ENCODE measurements at regions not wholly inside any gene's neighbourhood (a gene's known extent, or its start where the extent isn't known, plus 50 kb on each side); places are given as distances from the start of the nearest gene placed in this dataset.

DNA sequence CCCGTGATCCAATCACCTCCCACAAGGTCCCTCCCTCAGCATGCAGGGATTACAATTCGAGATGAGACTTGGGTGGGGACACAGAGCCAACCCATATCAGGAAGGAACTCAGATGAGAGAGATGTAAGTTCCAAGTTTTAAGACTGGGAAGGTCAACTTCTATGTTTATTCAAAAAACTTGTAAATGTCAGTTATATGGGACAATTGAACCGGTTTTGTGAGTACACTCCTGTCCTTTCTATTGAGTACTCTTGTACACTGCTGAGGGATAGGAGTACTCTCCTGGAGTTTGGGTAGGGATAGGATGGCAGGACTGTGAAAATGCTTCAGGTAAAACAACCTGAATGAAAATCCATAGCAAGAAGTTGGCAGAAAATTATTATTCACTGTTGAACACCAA is 239.1 kb downstream of the ZNF674 start:
- H3K27me3 Mint-ChIP-seq (ENCODE audit: insufficient read depth, low read depth) = peaks cover 8% of the 10 kb centered on the region
- Histone ChIP-seq H3F3A (ENCODE audit: low read depth) (peaks cover 1% of the 10 kb centered on the region), H3K4me2 (no peak overlapping the region), H3K27ac (no peak overlapping the region), H3K27me3 (no peaks in the 10 kb centered on the region), H3K9ac (no peak overlapping the region), H2AFZ (replicated peaks) (no peak overlapping the region), H3K4me3 (no peak overlapping the region), H3K79me2 (ENCODE audit: low read depth) (no peaks in the 10 kb centered on the region), H3K9me3 (ENCODE audit: low read depth) (no peaks in the 10 kb centered on the region), H3K4me1 (peaks cover 19% of the 10 kb centered on the region), H4K20me1 (ENCODE audit: low read depth) (no peaks in the 10 kb centered on the region), H3K36me3 (no peaks in the 10 kb centered on the region)
- no peak overlapping the region for H3K4me3 Mint-ChIP-seq
- H3K27ac Mint-ChIP-seq = no peak overlapping the region
- H3K36me3 Mint-ChIP-seq = no peaks in the 10 kb centered on the region
- no peak for TF ChIP-seq EZH2 (IDR thresholded peaks at IDR 0.05)
- TF ChIP-seq, protein P1, sequence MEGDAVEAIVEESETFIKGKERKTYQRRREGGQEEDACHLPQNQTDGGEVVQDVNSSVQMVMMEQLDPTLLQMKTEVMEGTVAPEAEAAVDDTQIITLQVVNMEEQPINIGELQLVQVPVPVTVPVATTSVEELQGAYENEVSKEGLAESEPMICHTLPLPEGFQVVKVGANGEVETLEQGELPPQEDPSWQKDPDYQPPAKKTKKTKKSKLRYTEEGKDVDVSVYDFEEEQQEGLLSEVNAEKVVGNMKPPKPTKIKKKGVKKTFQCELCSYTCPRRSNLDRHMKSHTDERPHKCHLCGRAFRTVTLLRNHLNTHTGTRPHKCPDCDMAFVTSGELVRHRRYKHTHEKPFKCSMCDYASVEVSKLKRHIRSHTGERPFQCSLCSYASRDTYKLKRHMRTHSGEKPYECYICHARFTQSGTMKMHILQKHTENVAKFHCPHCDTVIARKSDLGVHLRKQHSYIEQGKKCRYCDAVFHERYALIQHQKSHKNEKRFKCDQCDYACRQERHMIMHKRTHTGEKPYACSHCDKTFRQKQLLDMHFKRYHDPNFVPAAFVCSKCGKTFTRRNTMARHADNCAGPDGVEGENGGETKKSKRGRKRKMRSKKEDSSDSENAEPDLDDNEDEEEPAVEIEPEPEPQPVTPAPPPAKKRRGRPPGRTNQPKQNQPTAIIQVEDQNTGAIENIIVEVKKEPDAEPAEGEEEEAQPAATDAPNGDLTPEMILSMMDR (IDR thresholded peaks at IDR 0.05) = no peak
- no peak for TF ChIP-seq EZH2phosphoT487 (IDR thresholded peaks at IDR 0.05)
- peaks cover 33% of the 10 kb centered on the region for H3K9me3 Mint-ChIP-seq
- H3K4me1 Mint-ChIP-seq = peaks cover 5% of the 10 kb centered on the region
- no peak for DNase-seq (ENCODE audit: low spot score)

DNA sequence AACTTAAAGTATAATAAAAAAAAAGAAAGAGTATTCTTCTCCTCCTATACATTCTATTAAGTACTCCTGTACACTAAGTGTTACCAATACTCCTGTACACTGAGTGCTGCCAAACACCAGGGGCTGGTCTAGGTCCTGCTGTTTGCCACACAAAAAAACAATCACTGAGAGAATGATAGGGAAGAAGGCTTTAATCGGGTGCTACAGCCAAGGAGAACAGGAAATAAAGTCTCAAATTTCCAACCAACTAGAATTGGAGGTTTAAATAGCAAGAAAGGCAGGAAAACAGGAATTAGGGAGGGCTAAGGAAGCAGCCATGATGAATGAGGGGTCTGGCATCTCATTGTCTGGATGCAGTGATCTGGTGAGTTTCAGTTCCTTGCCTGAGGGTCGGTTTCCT is 239.8 kb downstream of the ZNF674 start:
- Mint-ChIP-seq H3K27me3 (ENCODE audit: insufficient read depth, low read depth) (peaks cover 8% of the 10 kb centered on the region), H3K4me1 (peaks cover 9% of the 10 kb centered on the region), H3K9me3 (peaks cover 33% of the 10 kb centered on the region), H3K27ac (no peak overlapping the region), H3K4me3 (no peak overlapping the region), H3K36me3 (no peaks in the 10 kb centered on the region)
- Histone ChIP-seq H3K9ac (no peak overlapping the region), H3K9me3 (ENCODE audit: low read depth) (no peaks in the 10 kb centered on the region), H3K4me2 (no peak overlapping the region), H3F3A (ENCODE audit: low read depth) (no peaks in the 10 kb centered on the region), H4K20me1 (ENCODE audit: low read depth) (no peaks in the 10 kb centered on the region), H3K4me1 (peaks cover 13% of the 10 kb centered on the region), H3K79me2 (ENCODE audit: low read depth) (no peaks in the 10 kb centered on the region), H3K4me3 (no peak overlapping the region), H3K36me3 (no peaks in the 10 kb centered on the region), H2AFZ (replicated peaks) (no peak overlapping the region), H3K27me3 (no peaks in the 10 kb centered on the region), H3K27ac (no peak overlapping the region)
- DNase-seq (ENCODE audit: low spot score) = no peak
- TF ChIP-seq EZH2 (IDR thresholded peaks at IDR 0.05) = no peak
- TF ChIP-seq, protein P1 (IDR thresholded peaks at IDR 0.05) = no peak

DNA sequence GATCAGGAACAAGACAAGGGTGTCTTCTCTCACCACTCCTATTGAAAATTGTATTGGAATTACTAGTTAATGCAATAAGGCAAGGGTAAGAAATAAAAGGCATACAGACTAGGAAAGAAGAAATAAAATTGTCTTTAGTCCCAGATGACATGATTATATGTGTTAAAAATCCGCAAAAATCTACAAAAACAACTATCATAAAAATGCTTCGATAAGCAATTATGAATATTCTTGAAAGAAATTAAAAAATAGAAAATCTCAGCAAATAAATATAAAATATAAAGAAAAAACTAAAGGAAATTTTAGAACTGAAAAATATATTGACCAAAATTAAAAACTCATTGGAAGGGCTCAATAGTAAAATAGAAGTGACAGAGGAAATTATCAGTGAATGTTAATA is 243.3 kb downstream of the ZNF674 start:
- peaks cover 25% of the 10 kb centered on the region for H3K9me3 Mint-ChIP-seq
- no peak overlapping the region for H3K27ac Mint-ChIP-seq
- Histone ChIP-seq H3K27me3 (no peaks in the 10 kb centered on the region), H3F3A (ENCODE audit: low read depth) (no peaks in the 10 kb centered on the region), H3K4me1 (peaks cover 6% of the 10 kb centered on the region), H3K36me3 (no peaks in the 10 kb centered on the region), H3K4me2 (no peak overlapping the region), H2AFZ (replicated peaks) (no peak overlapping the region), H4K20me1 (ENCODE audit: low read depth) (no peaks in the 10 kb centered on the region), H3K4me3 (no peak overlapping the region), H3K27ac (no peak overlapping the region), H3K9me3 (ENCODE audit: low read depth) (peaks cover 8% of the 10 kb centered on the region), H3K9ac (no peak overlapping the region), H3K79me2 (ENCODE audit: low read depth) (no peaks in the 10 kb centered on the region)
- no peak for DNase-seq (ENCODE audit: low spot score)
- H3K4me1 Mint-ChIP-seq = peaks cover 10% of the 10 kb centered on the region
- no peaks in the 10 kb centered on the region for H3K36me3 Mint-ChIP-seq
- TF ChIP-seq EZH2 (IDR thresholded peaks at IDR 0.05) = no peak
- no peak for TF ChIP-seq EZH2phosphoT487 (IDR thresholded peaks at IDR 0.05)
- TF ChIP-seq, protein P1 (IDR thresholded peaks at IDR 0.05) = no peak
- H3K27me3 Mint-ChIP-seq (ENCODE audit: insufficient read depth, low read depth) = peaks cover 2% of the 10 kb centered on the region
- no peak overlapping the region for H3K4me3 Mint-ChIP-seq

DNA sequence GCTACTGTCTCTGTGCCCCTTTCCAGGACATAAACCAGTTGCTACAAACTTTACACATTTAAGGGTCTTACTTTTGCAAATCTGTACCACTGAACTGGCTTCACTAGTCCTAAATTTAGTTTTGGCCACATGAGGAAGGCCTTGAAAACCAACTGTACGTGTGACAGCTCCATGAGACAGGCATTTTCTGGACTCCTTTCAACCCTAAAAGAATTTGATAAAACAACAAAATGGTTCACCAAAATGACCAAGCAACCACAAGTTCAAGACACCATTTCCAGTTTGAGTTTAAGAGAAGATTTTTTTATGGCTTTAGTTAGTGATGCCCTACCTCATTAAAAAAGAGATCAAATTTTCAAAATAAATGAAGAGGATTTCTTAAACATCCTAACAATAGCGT is 246.4 kb downstream of the ZNF674 start:
- no peak overlapping the region for H3K27ac Mint-ChIP-seq
- H4K20me1 ChIP-seq (ENCODE audit: low read depth) = no peaks in the 10 kb centered on the region
- peaks cover 8% of the 10 kb centered on the region for H3K9me3 ChIP-seq (ENCODE audit: low read depth)
- H3K27me3 Mint-ChIP-seq (ENCODE audit: insufficient read depth, low read depth) = no peaks in the 10 kb centered on the region
- no peak overlapping the region for H3K27ac ChIP-seq
- no peaks in the 10 kb centered on the region for H3K79me2 ChIP-seq (ENCODE audit: low read depth)
- H3K9ac ChIP-seq = no peak overlapping the region
- H3K4me3 Mint-ChIP-seq = no peak overlapping the region
- H3K36me3 Mint-ChIP-seq = no peaks in the 10 kb centered on the region
- no peaks in the 10 kb centered on the region for H3F3A ChIP-seq (ENCODE audit: low read depth)
- H3K36me3 ChIP-seq = no peaks in the 10 kb centered on the region
- no peak for TF ChIP-seq EZH2phosphoT487 (IDR thresholded peaks at IDR 0.05)
- TF ChIP-seq EZH2 (IDR thresholded peaks at IDR 0.05) = no peak
- TF ChIP-seq, protein P1 (IDR thresholded peaks at IDR 0.05) = no peak
- H3K4me3 ChIP-seq = no peak overlapping the region
- H3K9me3 Mint-ChIP-seq = peaks cover 8% of the 10 kb centered on the region
- H3K27me3 ChIP-seq = no peaks in the 10 kb centered on the region
- no peak overlapping the region for H3K4me2 ChIP-seq
- H3K4me1 ChIP-seq = peaks cover 6% of the 10 kb centered on the region
- H3K4me1 Mint-ChIP-seq = peaks cover 10% of the 10 kb centered on the region
- DNase-seq (ENCODE audit: low spot score) = no peak
- H2AFZ ChIP-seq (replicated peaks) = no peak overlapping the region

Data from neural progenitor cell (in vitro differentiated cells).